SU-DHL-6 (cell line): ENCODE measurements at regions not wholly inside any gene's neighbourhood (a gene's known extent, or its start where the extent isn't known, plus 50 kb on each side); places are given as distances from the start of the nearest gene placed in this dataset.

Experiments
- CTCF ChIP-seq: fragments of 200-600 bp; sonication (generic); IDR thresholded peaks from one replicate; pipeline ENCODE4 v1.5.1; 2017; ENCODE audit warnings: antibody characterized with exemption, mild to moderate bottlenecking, low read length, moderate library complexity; ENCODE audit not compliant: insufficient read depth, poor library complexity, severe bottlenecking
- EZH2phosphoT487 ChIP-seq: fragments of 200-600 bp; sonication (generic), shearing (Covaris generic); conservative IDR thresholded peaks from 2 replicates; pipeline ENCODE4 v1.6.1; 2018; ENCODE audit warnings: mild to moderate bottlenecking, antibody characterized with exemption, low read length, moderate library complexity, mixed read lengths

DNA sequence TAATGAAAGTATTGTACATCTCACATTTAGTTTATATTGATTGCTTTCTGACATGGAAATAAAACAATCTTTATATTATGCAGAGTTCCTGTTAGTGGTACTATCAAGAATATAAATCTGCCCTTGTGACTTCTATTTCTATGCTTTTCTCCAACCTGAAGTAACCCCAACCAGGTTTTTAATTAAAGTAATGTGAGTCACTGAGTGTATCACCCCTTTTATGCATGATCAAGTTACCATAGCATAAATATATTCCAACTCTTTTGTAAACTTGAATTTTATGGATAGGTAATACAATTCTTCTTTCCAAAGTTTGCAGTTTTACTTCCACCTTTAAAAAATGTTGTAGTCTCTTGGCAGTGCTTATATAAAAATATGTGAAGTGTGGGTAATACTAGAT lies 532.3 kb downstream of the USP25 start:
- TF ChIP-seq CTCF (no peak), EZH2phosphoT487 (no peak)
